ENCODE measurements at regions not wholly inside any gene's neighbourhood (a gene's known extent, or its start where the extent isn't known, plus 50 kb on each side); places are given as distances from the start of the nearest gene placed in this dataset.
"Not testable (repeated sequence)": the region's sequence is repeated elsewhere in the genome, so short reads cannot be mapped to it uniquely, and the experiment has no call there.

- Histone ChIP-seq H3K4me3 (no peak overlapping the region), H3K27me3 (no peaks in the 10 kb centered on the region), H3K36me3 (no peaks in the 10 kb centered on the region), H3K9me3 (peaks cover 0 to 20% (median 0%) of the 10 kb centered on the region in 11 donors), H3K4me1 (no peaks in the 10 kb centered on the region), H3K27ac (no peak overlapping the region)
- 87 to 88% methylated on average over 4 of the region's 4 CpGs for WGBS, 2 donors
- intact Hi-C loops (cut with DNase I) = no loop called here
- no peak for DNase-seq
- ATAC-seq = no peak
- no peak for TF ChIP-seq CTCF (IDR thresholded peaks at IDR 0.05)
Observed at GRCh38 chr14:80024417-80024816, 186.9 kb downstream of the DIO2 start.

GRCh38 chr14:80018476-80018875, 192.8 kb downstream of the DIO2 start:
- DNase-seq; H3K4me3 ChIP-seq; H3K36me3 ChIP-seq; H3K27me3 ChIP-seq; intact Hi-C loops (cut with DNase I); H3K4me1 ChIP-seq; H3K27ac ChIP-seq; ATAC-seq: not testable (repeated sequence)
- peaks cover 0 to 22% (median 0%) of the 10 kb centered on the region in 11 donors for H3K9me3 ChIP-seq
- WGBS, 2 donors = 86 to 93% methylated on average over 3 of the region's 3 CpGs

GRCh38 chr14:80017795-80018194, 193.5 kb downstream of the DIO2 start:
- intact Hi-C loops (cut with DNase I) = no loop called here
- ATAC-seq (no peak), DNase-seq (no peak)
- H3K27ac ChIP-seq = no peak overlapping the region
- H3K9me3 ChIP-seq = peaks cover 0 to 22% (median 0%) of the 10 kb centered on the region in 11 donors
- no peaks in the 10 kb centered on the region for H3K27me3 ChIP-seq
- no peaks in the 10 kb centered on the region for H3K36me3 ChIP-seq
- H3K4me3 ChIP-seq = no peak overlapping the region
- WGBS, 2 donors = 26 to 49% methylated on average over 4 of the region's 4 CpGs
- TF ChIP-seq CTCF (IDR thresholded peaks at IDR 0.05) = no peak
- H3K4me1 ChIP-seq = no peaks in the 10 kb centered on the region

- ATAC-seq; intact Hi-C loops (cut with DNase I); H3K27me3 ChIP-seq; H3K4me1 ChIP-seq; H3K36me3 ChIP-seq; H3K9me3 ChIP-seq; DNase-seq; H3K27ac ChIP-seq; H3K4me3 ChIP-seq: not testable (repeated sequence)
- no CpG with 5 or more reads among the region's 1 CpG for WGBS, 2 donors
Observed at GRCh38 chr14:80010245-80010644, 201.1 kb downstream of the DIO2 start.

GRCh38 chr14:80005561-80005960, 205.7 kb downstream of the DIO2 start:
- TF ChIP-seq CTCF (IDR thresholded peaks at IDR 0.05) = no peak
- H3K9me3 ChIP-seq = no peaks in the 10 kb centered on the region
- H3K27me3 ChIP-seq = no peaks in the 10 kb centered on the region
- H3K36me3 ChIP-seq = no peaks in the 10 kb centered on the region
- no peak overlapping the region for H3K27ac ChIP-seq
- 0 to 39% methylated on average over 1 of the region's 1 CpG for WGBS, 2 donors
- no peak overlapping the region for H3K4me3 ChIP-seq
- DNase-seq (no peak), ATAC-seq (no peak)
- intact Hi-C loops (cut with DNase I) = no loop called here
- no peaks in the 10 kb centered on the region for H3K4me1 ChIP-seq

GRCh38 chr14:80004871-80005270, 206.4 kb downstream of the DIO2 start:
- Histone ChIP-seq H3K4me1 (no peaks in the 10 kb centered on the region), H3K27me3 (no peaks in the 10 kb centered on the region), H3K4me3 (no peak overlapping the region), H3K36me3 (no peaks in the 10 kb centered on the region), H3K27ac (no peak overlapping the region), H3K9me3 (no peaks in the 10 kb centered on the region)
- WGBS, 2 donors = 84 to 90% methylated on average over 3 of the region's 3 CpGs
- ATAC-seq (no peak), DNase-seq (no peak)
- TF ChIP-seq CTCF (IDR thresholded peaks at IDR 0.05) = no peak
- intact Hi-C loops (cut with DNase I) = no loop called here

All from heart right ventricle (tissue), 16 donors.